K562 (cell line): ENCODE measurements at regions not wholly inside any gene's neighbourhood (a gene's known extent, or its start where the extent isn't known, plus 50 kb on each side); places are given as distances from the start of the nearest gene placed in this dataset.
A peak's percentile ranks its signal among the peaks of the same experiment; 100 is the strongest.

Experiments used
- ATF3 ChIP-seq, 2 experiments: fragments of 450-650 bp in 1 of 2; sonication (generic) in 1 of 2; formaldehyde crosslinking in 1 of 2; IDR thresholded peaks in 1 of 2; conservative IDR thresholded peaks in 1 of 2; 2 replicates each; pipeline versions ENCODE4 v1.6.1 to v1.8.1; 2016 to 2023; ENCODE audit warnings: mild to moderate bottlenecking in 2 of 2, moderate library complexity in 2 of 2, inconsistent platforms in 1 of 2, missing genetic modification reagents in 1 of 2
- BCL6 ChIP-seq: fragments of 250-450 bp; sonication (Bioruptor Pico); IDR thresholded peaks from 2 replicates; pipeline ENCODE4 v1.4.0; 2020
- CEBPB ChIP-seq: fragments of 450-650 bp; IDR thresholded peaks from 2 replicates; pipeline ENCODE4 v1.6.1; 2016; ENCODE audit warnings: missing genetic modification characterization, missing compliant biosample characterization
- KHSRP ChIP-seq: fragments of 450-650 bp; IDR thresholded peaks from 2 replicates; pipeline ENCODE4 v1.6.1; 2017
- MAX ChIP-seq: sonication (generic); formaldehyde crosslinking; IDR thresholded peaks from 2 replicates; pipeline ENCODE4 v1.9.0; 2022; ENCODE audit warnings: mild to moderate bottlenecking, missing genetic modification reagents
- NEUROD1 ChIP-seq: fragments of 150-350 bp; IDR thresholded peaks from 2 replicates; pipeline ENCODE4 v1.6.1; 2014; ENCODE audit warnings: borderline replicate concordance, low read length, low read depth; ENCODE audit not compliant: partially characterized antibody
- RFX1 ChIP-seq: fragments of 450-650 bp; IDR thresholded peaks from 2 replicates; pipeline ENCODE4 v1.6.1; 2016; ENCODE audit warnings: mild to moderate bottlenecking, moderate library complexity
- SMC3 ChIP-seq: conservative IDR thresholded peaks from 2 replicates; pipeline ENCODE4 v1.6.1; 2011; ENCODE audit warnings: low read depth, low read length, improper control_type of control experiment; ENCODE audit not compliant: insufficient read depth
- SRSF9 ChIP-seq: fragments of 200-400 bp; formaldehyde crosslinking; IDR thresholded peaks from 2 replicates; pipeline ENCODE4 v1.6.1; 2017; ENCODE audit warnings: low read depth, low read length, borderline replicate concordance
- ZBTB9 ChIP-seq: fragments of 450-650 bp; formaldehyde crosslinking; IDR thresholded peaks from 2 replicates; pipeline ENCODE4 v1.4.0; 2020; ENCODE audit warnings: mild to moderate bottlenecking, moderate library complexity
- ZNF212 ChIP-seq: fragments of 450-650 bp; formaldehyde crosslinking; IDR thresholded peaks from 2 replicates; pipeline ENCODE4 v1.4.0; 2020; ENCODE audit warnings: mild to moderate bottlenecking
- ZNF444 ChIP-seq: fragments of 250-450 bp; sonication (Bioruptor Pico); IDR thresholded peaks from 2 replicates; pipeline ENCODE4 v1.4.0; 2020; ENCODE audit warnings: mild to moderate bottlenecking, moderate library complexity
- TF ChIP-seq, protein P1 (sequence below): fragments of 150-350 bp; conservative IDR thresholded peaks from 2 replicates; pipeline ENCODE4 v1.6.1; 2014; ENCODE audit warnings: low read length
- TF ChIP-seq, protein P2 (sequence below): fragments of 250-450 bp; sonication (Bioruptor Pico); IDR thresholded peaks from 2 replicates; pipeline ENCODE4 v1.5.0; 2021; ENCODE audit warnings: mild to moderate bottlenecking, moderate library complexity
- TF ChIP-seq, protein P3 (sequence below): sonication (generic); formaldehyde crosslinking; IDR thresholded peaks from 2 replicates; pipeline ENCODE4 v1.8.0; 2022; ENCODE audit warnings: missing genetic modification reagents, mild to moderate bottlenecking, borderline replicate concordance

DNA sequence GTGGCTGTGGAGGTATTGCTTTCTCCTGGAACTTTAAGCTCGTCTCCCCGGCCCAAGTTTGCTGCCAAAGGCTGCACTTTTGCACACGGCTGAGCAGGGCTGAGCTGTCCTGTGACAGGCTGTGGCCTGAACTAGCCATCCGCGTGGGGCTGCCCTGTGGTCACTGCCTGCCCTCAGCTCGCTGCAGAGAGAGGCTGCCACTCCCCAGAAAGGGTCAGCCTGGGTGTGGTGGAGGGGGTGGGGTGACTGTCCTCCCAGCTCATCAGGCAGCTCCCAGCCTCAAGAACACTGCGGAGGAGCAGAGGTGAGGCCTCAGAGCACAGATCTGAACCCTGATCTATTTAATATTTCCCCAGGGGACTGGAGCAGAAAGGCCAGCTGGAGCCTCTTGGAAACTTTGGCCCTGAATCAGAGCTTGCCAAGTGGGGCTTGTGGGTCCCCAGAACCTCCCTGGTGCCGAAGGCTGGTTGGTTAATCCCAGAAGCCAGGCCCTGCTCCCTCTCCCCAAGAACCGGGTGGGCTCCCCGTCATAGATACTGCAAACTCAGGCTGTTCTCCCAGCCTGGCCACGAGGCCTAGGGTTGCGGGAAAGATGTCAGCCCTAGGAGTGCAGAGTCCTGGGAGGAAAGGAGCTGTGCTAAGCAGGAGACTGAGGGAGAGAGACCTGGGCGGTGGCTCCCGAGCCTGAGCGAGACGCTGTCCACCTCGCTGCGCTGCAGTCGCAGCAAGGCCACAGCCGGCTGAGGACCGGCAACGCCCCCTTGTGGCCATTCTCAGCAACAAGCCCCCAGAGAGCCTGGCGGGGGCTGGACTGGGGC, 125.1 kb upstream of the IPO9 start (continued):
- no peak for TF ChIP-seq ATF3 (IDR thresholded peaks at IDR 0.05)
- TF ChIP-seq ATF3 (CRISPR knock-in tag; conservative IDR thresholded peaks at IDR 0.05): peak; percentile 53; the same call in 1 of the 2 replicates
- TF ChIP-seq RFX1: no peak
- TF ChIP-seq SMC3: peak; percentile 100
- TF ChIP-seq ZBTB9 (CRISPR knock-in tag): peak; percentile 16
- no peak for TF ChIP-seq SRSF9
- no peak for TF ChIP-seq ZNF212 (CRISPR knock-in tag)
- TF ChIP-seq BCL6: no peak
- peak; percentile 42 for TF ChIP-seq NEUROD1
- TF ChIP-seq, protein P1, sequence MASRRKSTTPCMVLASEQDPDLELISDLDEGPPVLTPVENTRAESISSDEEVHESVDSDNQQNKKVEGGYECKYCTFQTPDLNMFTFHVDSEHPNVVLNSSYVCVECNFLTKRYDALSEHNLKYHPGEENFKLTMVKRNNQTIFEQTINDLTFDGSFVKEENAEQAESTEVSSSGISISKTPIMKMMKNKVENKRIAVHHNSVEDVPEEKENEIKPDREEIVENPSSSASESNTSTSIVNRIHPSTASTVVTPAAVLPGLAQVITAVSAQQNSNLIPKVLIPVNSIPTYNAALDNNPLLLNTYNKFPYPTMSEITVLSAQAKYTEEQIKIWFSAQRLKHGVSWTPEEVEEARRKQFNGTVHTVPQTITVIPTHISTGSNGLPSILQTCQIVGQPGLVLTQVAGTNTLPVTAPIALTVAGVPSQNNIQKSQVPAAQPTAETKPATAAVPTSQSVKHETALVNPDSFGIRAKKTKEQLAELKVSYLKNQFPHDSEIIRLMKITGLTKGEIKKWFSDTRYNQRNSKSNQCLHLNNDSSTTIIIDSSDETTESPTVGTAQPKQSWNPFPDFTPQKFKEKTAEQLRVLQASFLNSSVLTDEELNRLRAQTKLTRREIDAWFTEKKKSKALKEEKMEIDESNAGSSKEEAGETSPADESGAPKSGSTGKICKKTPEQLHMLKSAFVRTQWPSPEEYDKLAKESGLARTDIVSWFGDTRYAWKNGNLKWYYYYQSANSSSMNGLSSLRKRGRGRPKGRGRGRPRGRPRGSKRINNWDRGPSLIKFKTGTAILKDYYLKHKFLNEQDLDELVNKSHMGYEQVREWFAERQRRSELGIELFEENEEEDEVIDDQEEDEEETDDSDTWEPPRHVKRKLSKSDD: no peak
- 0 out of 2 replicates have a peak, but pooled peaks have one; percentile 50 for TF ChIP-seq ZNF444 (CRISPR knock-in tag)
- no peak for TF ChIP-seq CEBPB (tag)
- TF ChIP-seq, protein P2, sequence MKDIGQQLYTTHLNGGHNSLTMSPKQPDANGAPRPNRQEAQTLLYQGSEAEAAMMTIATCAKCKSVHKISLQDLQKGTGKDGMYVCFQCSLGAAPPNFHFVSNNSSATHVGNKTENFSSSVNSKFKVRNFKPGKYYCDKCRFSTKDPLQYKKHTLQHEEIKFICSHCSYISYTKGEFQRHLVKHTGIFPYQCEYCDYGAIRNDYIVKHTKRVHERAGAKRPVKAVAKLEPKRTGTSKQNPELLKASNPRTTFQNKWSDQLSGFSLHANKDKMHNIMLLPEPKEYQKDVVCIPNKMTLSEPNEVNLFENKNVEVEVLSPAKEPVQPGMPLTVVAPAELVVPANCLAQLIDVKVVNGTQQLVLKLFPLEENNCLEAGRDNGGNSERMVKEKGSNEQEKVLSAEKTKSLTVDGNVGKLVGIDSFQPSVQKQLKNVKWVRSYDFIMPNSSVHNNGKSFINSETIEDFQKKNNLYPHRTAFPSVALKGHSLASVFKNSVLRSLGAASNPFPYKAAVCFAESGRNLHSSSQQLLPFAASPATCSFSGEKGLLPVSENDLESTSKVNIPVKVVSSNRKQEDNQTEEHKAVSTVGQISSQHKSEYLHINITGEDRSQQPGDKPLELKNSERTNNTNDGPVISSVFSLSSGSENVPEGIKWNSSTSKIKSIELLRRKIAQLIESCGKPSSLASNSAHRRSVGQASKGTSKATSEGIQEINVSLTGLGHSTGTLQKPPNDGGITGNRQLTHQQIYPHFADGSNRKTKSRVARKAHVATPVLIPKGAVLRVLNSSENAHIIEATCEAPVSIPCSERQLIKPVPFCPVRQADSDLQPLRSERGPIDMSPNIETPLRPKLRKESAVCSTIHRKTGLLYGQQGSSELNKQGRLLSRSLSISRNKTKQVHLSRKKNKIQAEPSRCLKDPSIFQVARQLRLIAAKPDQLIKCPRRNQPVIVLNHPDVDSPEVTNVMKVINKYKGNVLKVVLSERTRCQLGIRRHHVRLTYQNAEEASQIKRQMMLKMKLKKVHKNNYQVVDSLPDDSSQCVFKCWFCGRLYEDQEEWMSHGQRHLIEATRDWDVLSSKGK (CRISPR knock-in tag): no peak
- TF ChIP-seq MAX (CRISPR knock-in tag): no peak; the same call in 1 of the 2 replicates
- TF ChIP-seq, protein P3, sequence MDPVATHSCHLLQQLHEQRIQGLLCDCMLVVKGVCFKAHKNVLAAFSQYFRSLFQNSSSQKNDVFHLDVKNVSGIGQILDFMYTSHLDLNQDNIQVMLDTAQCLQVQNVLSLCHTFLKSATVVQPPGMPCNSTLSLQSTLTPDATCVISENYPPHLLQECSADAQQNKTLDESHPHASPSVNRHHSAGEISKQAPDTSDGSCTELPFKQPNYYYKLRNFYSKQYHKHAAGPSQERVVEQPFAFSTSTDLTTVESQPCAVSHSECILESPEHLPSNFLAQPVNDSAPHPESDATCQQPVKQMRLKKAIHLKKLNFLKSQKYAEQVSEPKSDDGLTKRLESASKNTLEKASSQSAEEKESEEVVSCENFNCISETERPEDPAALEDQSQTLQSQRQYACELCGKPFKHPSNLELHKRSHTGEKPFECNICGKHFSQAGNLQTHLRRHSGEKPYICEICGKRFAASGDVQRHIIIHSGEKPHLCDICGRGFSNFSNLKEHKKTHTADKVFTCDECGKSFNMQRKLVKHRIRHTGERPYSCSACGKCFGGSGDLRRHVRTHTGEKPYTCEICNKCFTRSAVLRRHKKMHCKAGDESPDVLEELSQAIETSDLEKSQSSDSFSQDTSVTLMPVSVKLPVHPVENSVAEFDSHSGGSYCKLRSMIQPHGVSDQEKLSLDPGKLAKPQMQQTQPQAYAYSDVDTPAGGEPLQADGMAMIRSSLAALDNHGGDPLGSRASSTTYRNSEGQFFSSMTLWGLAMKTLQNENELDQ (CRISPR knock-in tag): no peak
- TF ChIP-seq KHSRP: no peak
